Thyroid gland (tissue), 4 donors: ENCODE measurements at regions not wholly inside any gene's neighbourhood (a gene's known extent, or its start where the extent isn't known, plus 50 kb on each side); places are given as distances from the start of the nearest gene placed in this dataset.

Experiments used
- DNase-seq, 2 donors: peaks; one replicate each; pipeline ENCODE4 v3.0.0-alpha.2; 2019
- H3K27ac ChIP-seq, 3 donors: fragments of 200-600 bp; sonication (generic); 1 replicate in 2 of 3; 2 replicates in 1 of 3; pipeline ENCODE4 v1.5.1; 2016 to 2019; ENCODE audit warnings: mild to moderate bottlenecking in 1 of 3, moderate library complexity in 1 of 3
- H3K27me3 ChIP-seq: fragments of 200-600 bp; sonication (generic); one replicate; pipeline ENCODE4 v1.5.1; 2019
- H3K36me3 ChIP-seq, 2 donors: fragments of 200-600 bp; sonication (generic); one replicate each; pipeline ENCODE4 v1.5.1; 2016 to 2019
- H3K4me1 ChIP-seq, 2 donors: fragments of 200-600 bp; sonication (generic); one replicate each; pipeline ENCODE4 v1.5.1; 2017 to 2019
- H3K4me3 ChIP-seq, 3 donors: fragments of 200-600 bp; sonication (generic); replicated peaks in 1 of 3; 1 replicate in 2 of 3; 2 replicates in 1 of 3; pipeline ENCODE4 v1.5.1; 2016; ENCODE audit warnings: mild to moderate bottlenecking in 1 of 3
- H3K9me3 ChIP-seq: fragments of 200-600 bp; sonication (generic); one replicate; pipeline ENCODE4 v1.5.1; 2017
- CTCF ChIP-seq, 6 experiments: fragments of 200-600 bp in 3 of 6; fragments of 450-650 bp in 3 of 6; sonication (generic) in 3 of 6; IDR thresholded peaks; one replicate each; pipeline ENCODE4 v1.5.1; 2016 to 2019; ENCODE audit warnings: antibody characterized with exemption in 6 of 6, mild to moderate bottlenecking in 2 of 6, inconsistent platforms in 1 of 6, moderate library complexity in 1 of 6
- POLR2A ChIP-seq, 2 donors: fragments of 450-650 bp; IDR thresholded peaks; one replicate each; pipeline ENCODE4 v1.6.1; 2017; ENCODE audit warnings: antibody characterized with exemption in 2 of 2, mild to moderate bottlenecking in 2 of 2, moderate library complexity in 1 of 2
- WGBS, 2 donors: methylation state at CpG; one replicate each; pipeline ENCODE4 v1.1.5; 2017; 5-methylcytosine and 5-hydroxymethylcytosine counted together
- intact Hi-C: fragments of 100-400 bp; cut with DNase I; formaldehyde crosslinking; loops from one replicate; pipeline ENCODE4 v1.15.1; 2023

GRCh38 chr2:39532933-39533332 is 95.8 kb upstream of the MAP4K3 start:
- intact Hi-C loops, result no loop called here
- WGBS, 2 donors, result 93 to 100% methylated on average over 4 of the region's 4 CpGs
- Histone ChIP-seq H3K4me3 (no peak overlapping the region), H3K36me3 (no peaks in the 10 kb centered on the region), H3K4me1 (peaks cover 2 to 4% of the 10 kb centered on the region in 2 donors), H3K27me3 (no peaks in the 10 kb centered on the region), H3K9me3 (no peaks in the 10 kb centered on the region), H3K27ac (no peak overlapping the region)
- DNase-seq, result no peak
- TF ChIP-seq CTCF (IDR thresholded peaks at IDR 0.05) (no peak), POLR2A (IDR thresholded peaks at IDR 0.05) (no peak)

GRCh38 chr2:39534095-39534711 is 97.1 kb upstream of the MAP4K3 start:
- H3K27ac ChIP-seq, result no peak overlapping the region
- H3K27me3 ChIP-seq, result no peaks in the 10 kb centered on the region
- WGBS, 2 donors, result 82 to 87% methylated on average over 4 of the region's 4 CpGs
- no peak for TF ChIP-seq CTCF (IDR thresholded peaks at IDR 0.05)
- no peak for TF ChIP-seq POLR2A (IDR thresholded peaks at IDR 0.05)
- DNase-seq, result no peak
- H3K9me3 ChIP-seq, result no peaks in the 10 kb centered on the region
- no peak overlapping the region for H3K4me3 ChIP-seq
- peaks cover 2 to 4% of the 10 kb centered on the region in 2 donors for H3K4me1 ChIP-seq
- no peaks in the 10 kb centered on the region for H3K36me3 ChIP-seq
- intact Hi-C loops, result no loop called here

GRCh38 chr2:39535636-39536185 is 98.6 kb upstream of the MAP4K3 start:
- Histone ChIP-seq H3K27ac (no peak overlapping the region), H3K4me1 (peaks cover under 1 to 6% of the 10 kb centered on the region in 2 donors), H3K9me3 (no peaks in the 10 kb centered on the region), H3K27me3 (no peaks in the 10 kb centered on the region), H3K4me3 (no peak overlapping the region), H3K36me3 (no peaks in the 10 kb centered on the region)
- TF ChIP-seq CTCF (IDR thresholded peaks at IDR 0.05) (no peak), POLR2A (IDR thresholded peaks at IDR 0.05) (no peak)
- WGBS, 2 donors, result 69 to 73% methylated on average over 7 of the region's 7 CpGs
- intact Hi-C loops, result no loop called here
- no peak for DNase-seq

- TF ChIP-seq CTCF (IDR thresholded peaks at IDR 0.05) (no peak), POLR2A (IDR thresholded peaks at IDR 0.05) (no peak)
- peaks cover 0 to 10% of the 10 kb centered on the region in 2 donors for H3K4me1 ChIP-seq
- no peak for DNase-seq
- no peaks in the 10 kb centered on the region for H3K36me3 ChIP-seq
- no peaks in the 10 kb centered on the region for H3K27me3 ChIP-seq
- WGBS, 2 donors, result 94 to 97% methylated on average over 3 of the region's 3 CpGs
- intact Hi-C loops, result no loop called here
- H3K9me3 ChIP-seq, result no peaks in the 10 kb centered on the region
- H3K4me3 ChIP-seq, result no peak overlapping the region
- no peak overlapping the region for H3K27ac ChIP-seq
Observed at GRCh38 chr2:39537150-39537549, 100.1 kb upstream of the MAP4K3 start.

GRCh38 chr2:39538718-39539117 is 101.6 kb upstream of the MAP4K3 start:
- H3K9me3 ChIP-seq, result no peaks in the 10 kb centered on the region
- H3K4me3 ChIP-seq, result no peak overlapping the region
- peaks cover 0 to 10% of the 10 kb centered on the region in 2 donors for H3K4me1 ChIP-seq
- TF ChIP-seq POLR2A (IDR thresholded peaks at IDR 0.05) (no peak), CTCF (IDR thresholded peaks at IDR 0.05) (no peak)
- H3K27ac ChIP-seq, result no peak overlapping the region
- intact Hi-C loops, result no loop called here
- no peaks in the 10 kb centered on the region for H3K27me3 ChIP-seq
- DNase-seq, result no peak
- no peaks in the 10 kb centered on the region for H3K36me3 ChIP-seq
